OCI-LY3 (cell line): ENCODE measurements at regions not wholly inside any gene's neighbourhood (a gene's known extent, or its start where the extent isn't known, plus 50 kb on each side); places are given as distances from the start of the nearest gene placed in this dataset.
"Not testable (repeated sequence)": the region's sequence is repeated elsewhere in the genome, so short reads cannot be mapped to it uniquely, and the experiment has no call there.

Experiments used
- H2AFZ ChIP-seq: fragments of 200-600, 300-600 bp; shearing (Covaris generic); 2 replicates; pipeline ENCODE4 v1.6.0; 2014; ENCODE audit warnings: antibody characterized with exemption, low read depth, low read length
- H3K27ac ChIP-seq: fragments of 200-600, 300-600 bp; sonication (generic); 2 replicates; pipeline ENCODE4 v1.5.1; 2014; ENCODE audit warnings: mild to moderate bottlenecking, low read length, moderate library complexity, mixed read lengths
- H3K27me3 ChIP-seq: fragments of 200-600, 300-600 bp; sonication (generic); 2 replicates; pipeline ENCODE4 v1.6.1; 2014; ENCODE audit warnings: low read depth, low read length, mixed read lengths
- H3K36me3 ChIP-seq: fragments of 200-600, 300-600 bp; sonication (generic); replicated peaks from 2 replicates; pipeline ENCODE3; 2014; ENCODE audit warnings: low read depth, low read length, mixed read lengths
- H3K4me1 ChIP-seq: fragments of 300-600, 200-600 bp; sonication (generic); 2 replicates; pipeline ENCODE4 v1.6.1; 2014; ENCODE audit warnings: low read length, mixed read lengths
- H3K4me2 ChIP-seq: fragments of 200-600, 300-600 bp; sonication (generic); 2 replicates; pipeline ENCODE4 v1.6.1; 2014; ENCODE audit warnings: low read length, mixed read lengths
- H3K4me3 ChIP-seq: fragments of 300-600, 200-600 bp; sonication (generic); 2 replicates; pipeline ENCODE4 v1.5.1; 2014; ENCODE audit warnings: antibody characterized with exemption, mild to moderate bottlenecking, low read length, moderate library complexity
- H3K79me2 ChIP-seq: fragments of 300-600, 200-600 bp; shearing (Covaris generic); 2 replicates; pipeline ENCODE4 v1.6.1; 2014; ENCODE audit warnings: mild to moderate bottlenecking, low read length, mixed read lengths
- H3K9ac ChIP-seq: fragments of 300-600, 200-600 bp; shearing (Covaris generic); 2 replicates; pipeline ENCODE4 v1.6.0; 2014; ENCODE audit warnings: mild to moderate bottlenecking, low read length, moderate library complexity
- H3K9me3 ChIP-seq: fragments of 200-600, 300-600 bp; shearing (Covaris generic); 2 replicates; pipeline ENCODE4 v1.6.1; 2014; ENCODE audit warnings: low read length, mixed read lengths; ENCODE audit not compliant: insufficient read depth
- H4K20me1 ChIP-seq: fragments of 200-600, 300-600 bp; sonication (generic); 2 replicates; pipeline ENCODE4 v1.6.1; 2016; ENCODE audit warnings: low read length, mixed read lengths; ENCODE audit not compliant: insufficient read depth
- EZH2phosphoT487 ChIP-seq: fragments of 200-600 bp; shearing (Covaris generic); IDR thresholded peaks from 2 replicates; pipeline ENCODE4 v1.6.1; 2018; ENCODE audit warnings: antibody characterized with exemption, mixed run types, low read depth
- TF ChIP-seq, protein P1 (sequence below): fragments of 200-600, 300-600 bp; sonication (generic); IDR thresholded peaks from 2 replicates; pipeline ENCODE4 v1.5.1; 2014; ENCODE audit warnings: antibody characterized with exemption, low read length, low read depth

DNA sequence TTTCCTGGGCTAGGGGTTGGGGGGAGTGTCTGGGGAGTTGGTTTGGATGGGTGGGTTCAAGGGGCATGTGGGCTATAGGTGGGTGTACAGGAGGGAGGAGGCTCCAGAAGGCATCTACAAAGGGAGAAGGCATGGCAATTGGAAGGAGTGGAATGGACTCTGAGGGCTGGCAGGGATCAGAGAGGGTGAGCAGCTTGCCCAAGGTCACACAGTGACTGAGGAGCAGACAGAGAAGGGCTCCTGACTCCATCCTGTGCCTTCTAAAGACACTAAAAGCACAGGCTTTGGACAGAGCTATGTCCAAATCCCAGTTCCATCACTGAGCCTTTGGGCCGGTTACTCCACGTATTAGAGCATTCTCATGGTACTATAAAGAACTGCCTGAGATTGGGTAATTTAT lies 151.8 kb downstream of the PTPRU start:
- no peaks in the 10 kb centered on the region for H3K9me3 ChIP-seq
- TF ChIP-seq, protein P1, sequence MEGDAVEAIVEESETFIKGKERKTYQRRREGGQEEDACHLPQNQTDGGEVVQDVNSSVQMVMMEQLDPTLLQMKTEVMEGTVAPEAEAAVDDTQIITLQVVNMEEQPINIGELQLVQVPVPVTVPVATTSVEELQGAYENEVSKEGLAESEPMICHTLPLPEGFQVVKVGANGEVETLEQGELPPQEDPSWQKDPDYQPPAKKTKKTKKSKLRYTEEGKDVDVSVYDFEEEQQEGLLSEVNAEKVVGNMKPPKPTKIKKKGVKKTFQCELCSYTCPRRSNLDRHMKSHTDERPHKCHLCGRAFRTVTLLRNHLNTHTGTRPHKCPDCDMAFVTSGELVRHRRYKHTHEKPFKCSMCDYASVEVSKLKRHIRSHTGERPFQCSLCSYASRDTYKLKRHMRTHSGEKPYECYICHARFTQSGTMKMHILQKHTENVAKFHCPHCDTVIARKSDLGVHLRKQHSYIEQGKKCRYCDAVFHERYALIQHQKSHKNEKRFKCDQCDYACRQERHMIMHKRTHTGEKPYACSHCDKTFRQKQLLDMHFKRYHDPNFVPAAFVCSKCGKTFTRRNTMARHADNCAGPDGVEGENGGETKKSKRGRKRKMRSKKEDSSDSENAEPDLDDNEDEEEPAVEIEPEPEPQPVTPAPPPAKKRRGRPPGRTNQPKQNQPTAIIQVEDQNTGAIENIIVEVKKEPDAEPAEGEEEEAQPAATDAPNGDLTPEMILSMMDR, result no peak
- no peak for TF ChIP-seq EZH2phosphoT487
- H3K9ac ChIP-seq, result no peak overlapping the region
- no peak overlapping the region for H3K27ac ChIP-seq
- no peaks in the 10 kb centered on the region for H3K36me3 ChIP-seq
- no peaks in the 10 kb centered on the region for H3K79me2 ChIP-seq
- H3K4me1 ChIP-seq, result no peaks in the 10 kb centered on the region
- no peaks in the 10 kb centered on the region for H4K20me1 ChIP-seq
- H2AFZ ChIP-seq, result no peak overlapping the region
- H3K4me3 ChIP-seq, result no peak overlapping the region
- no peak overlapping the region for H3K4me2 ChIP-seq
- 0 out of 2 replicates have a peak, but pooled peaks cover 5% of the 10 kb centered on the region for H3K27me3 ChIP-seq

DNA sequence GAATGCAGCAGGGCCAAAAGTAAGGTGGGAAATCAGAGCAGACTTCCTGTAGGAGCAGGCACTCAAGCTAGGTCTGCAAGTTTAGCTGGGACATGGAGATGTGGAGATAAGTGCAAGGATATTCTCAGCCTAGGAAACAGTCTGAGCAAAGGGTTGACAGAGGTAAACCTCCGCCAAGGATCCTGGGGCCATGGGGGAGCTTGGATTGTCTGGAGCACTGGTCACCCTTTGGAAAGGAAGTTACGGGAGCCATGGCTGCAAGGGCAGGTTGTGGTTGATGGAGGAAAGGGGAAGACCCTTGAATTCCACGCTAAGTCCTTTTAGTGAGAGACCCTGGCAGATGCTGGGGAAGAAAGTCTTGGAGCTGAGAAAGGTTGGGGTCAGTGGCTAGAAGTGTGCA lies 150.9 kb downstream of the PTPRU start:
- Histone ChIP-seq H2AFZ (no peak overlapping the region), H3K9ac (no peak overlapping the region)

GRCh38 chr1:29386453-29386852 lies 150.1 kb downstream of the PTPRU start:
- not testable (repeated sequence) for H2AFZ ChIP-seq, H3K27me3 ChIP-seq, H4K20me1 ChIP-seq, H3K4me1 ChIP-seq, H3K36me3 ChIP-seq, H3K27ac ChIP-seq, H3K9me3 ChIP-seq, H3K9ac ChIP-seq, H3K4me2 ChIP-seq, H3K4me3 ChIP-seq, H3K79me2 ChIP-seq

More for the DNA sequence above, 150.9 kb downstream of the PTPRU start:
- Histone ChIP-seq H3K27ac (no peak overlapping the region), H3K36me3 (no peaks in the 10 kb centered on the region), H3K4me1 (no peaks in the 10 kb centered on the region), H3K4me2 (no peak overlapping the region), H4K20me1 (no peaks in the 10 kb centered on the region), H3K9me3 (no peaks in the 10 kb centered on the region), H3K27me3 (0 out of 2 replicates have a peak, but pooled peaks cover 5% of the 10 kb centered on the region), H3K79me2 (no peaks in the 10 kb centered on the region), H3K4me3 (no peak overlapping the region)
- TF ChIP-seq, protein P1, result no peak
- TF ChIP-seq EZH2phosphoT487, result no peak

- no peak for TF ChIP-seq EZH2phosphoT487
- TF ChIP-seq, protein P1, result no peak
- H4K20me1 ChIP-seq, result no peaks in the 10 kb centered on the region
- H2AFZ ChIP-seq, result no peak overlapping the region
- H3K27ac ChIP-seq, result no peak overlapping the region
- H3K9me3 ChIP-seq, result no peaks in the 10 kb centered on the region
- no peak overlapping the region for H3K4me2 ChIP-seq
- H3K79me2 ChIP-seq, result no peaks in the 10 kb centered on the region
- H3K4me1 ChIP-seq, result no peaks in the 10 kb centered on the region
- no peak overlapping the region for H3K9ac ChIP-seq
- H3K36me3 ChIP-seq, result no peaks in the 10 kb centered on the region
- H3K4me3 ChIP-seq, result no peak overlapping the region
- H3K27me3 ChIP-seq, result 0 out of 2 replicates have a peak, but pooled peaks cover 5% of the 10 kb centered on the region
Observed at GRCh38 chr1:29385966-29386365, 149.6 kb downstream of the PTPRU start.
